GM12891 (cell line): ENCODE measurements at regions not wholly inside any gene's neighbourhood (a gene's known extent, or its start where the extent isn't known, plus 50 kb on each side); places are given as distances from the start of the nearest gene placed in this dataset.

ENCODE experiments used
- POLR2A ChIP-seq: IDR thresholded peaks from 2 replicates; pipeline ENCODE4 v1.6.1; 2011; ENCODE audit warnings: low read depth, low read length, control low read depth
- POLR2AphosphoS5 ChIP-seq: IDR thresholded peaks from 2 replicates; pipeline ENCODE4 v1.6.1; 2011; ENCODE audit warnings: low read depth, low read length, control low read depth
- POU2F2 ChIP-seq: IDR thresholded peaks from 2 replicates; pipeline ENCODE4 v1.6.1; 2011; ENCODE audit warnings: low read depth, mild to moderate bottlenecking, control low read depth, low read length, moderate library complexity
- SPI1 ChIP-seq: IDR thresholded peaks from 2 replicates; pipeline ENCODE4 v1.6.1; 2011; ENCODE audit warnings: low read depth, low read length, control low read depth
- TAF1 ChIP-seq: IDR thresholded peaks from 2 replicates; pipeline ENCODE4 v1.6.1; 2011; ENCODE audit warnings: low read depth, low read length, control low read depth

DNA sequence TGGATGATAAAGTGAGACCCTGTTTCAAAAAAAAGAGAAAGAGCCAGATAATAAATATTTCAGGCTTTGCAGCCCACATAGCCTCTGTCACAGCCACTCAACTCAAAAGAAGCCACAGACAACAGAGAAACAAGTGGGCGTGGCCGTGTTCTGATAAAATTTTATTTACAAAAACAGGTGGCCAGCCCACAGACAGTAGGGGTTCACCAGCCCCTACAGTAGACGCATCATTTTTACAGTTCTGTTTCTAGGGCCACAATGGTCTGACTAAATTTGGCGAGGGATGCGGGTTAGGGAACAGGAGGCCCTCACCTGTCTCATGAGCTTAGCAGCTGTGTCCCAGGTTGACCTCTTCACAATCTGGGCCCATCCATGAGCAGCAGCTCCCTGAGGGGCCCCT lies 59.5 kb downstream of the ARHGEF18 start:
- TF ChIP-seq POLR2A = no peak
- no peak for TF ChIP-seq POLR2AphosphoS5
- no peak for TF ChIP-seq TAF1
- no peak for TF ChIP-seq SPI1
- no peak for TF ChIP-seq POU2F2
